Large intestine (tissue), 3 donors: ENCODE measurements at regions not wholly inside any gene's neighbourhood (a gene's known extent, or its start where the extent isn't known, plus 50 kb on each side); places are given as distances from the start of the nearest gene placed in this dataset.

ENCODE experiments used
- DNase-seq, 2 donors: peaks; one replicate each; pipeline versions ENCODE4 v3.0.0 to v3.0.0-alpha.2; 2013
- H3K27ac ChIP-seq: one replicate; pipeline ENCODE4 v1.5.1; 2013; ENCODE audit warnings: low read length
- H3K27me3 ChIP-seq: 2 replicates; pipeline ENCODE4 v1.6.1; 2013; ENCODE audit warnings: low read length; ENCODE audit not compliant: control insufficient read depth, insufficient read depth
- H3K36me3 ChIP-seq: 2 replicates; pipeline ENCODE4 v1.6.1; 2013; ENCODE audit warnings: low read length; ENCODE audit not compliant: control insufficient read depth, insufficient read depth
- H3K4me1 ChIP-seq: one replicate; pipeline ENCODE4 v1.6.1; 2013; ENCODE audit warnings: low read length; ENCODE audit not compliant: control insufficient read depth, insufficient read depth
- H3K4me3 ChIP-seq: one replicate; pipeline ENCODE4 v1.5.1; 2013; ENCODE audit warnings: low read length
- H3K9me3 ChIP-seq: one replicate; pipeline ENCODE4 v1.6.1; 2013; ENCODE audit warnings: mild to moderate bottlenecking, low read depth, low read length, moderate library complexity; ENCODE audit not compliant: control insufficient read depth
- WGBS: methylation state at CpG from one replicate; pipeline ENCODE4 v1.1.5; 2013; ENCODE audit warnings: low lambda C conversion rate; ENCODE audit not compliant: insufficient coverage; 5-methylcytosine and 5-hydroxymethylcytosine counted together

DNA sequence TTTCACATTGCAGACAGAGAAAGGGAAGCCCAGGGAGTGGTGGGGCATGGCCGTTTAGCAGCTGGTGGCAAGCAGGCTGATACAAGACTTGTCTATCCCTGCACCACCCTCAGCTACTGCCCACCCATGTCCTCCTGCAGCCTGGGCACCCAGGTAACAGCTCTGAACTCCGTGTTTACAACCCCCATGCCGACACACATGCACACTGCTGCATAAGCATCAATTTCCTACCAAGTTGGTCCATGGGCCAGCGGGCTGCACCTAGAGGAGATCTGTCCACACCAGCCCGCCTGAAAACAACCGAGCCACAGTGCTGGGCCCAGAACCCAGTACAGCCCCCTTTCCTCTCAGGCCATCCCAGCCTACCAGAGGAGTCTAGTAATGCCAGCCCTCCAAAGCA lies 75.9 kb upstream of the C14orf180 start:
- no CpG with 5 or more reads among the region's 6 CpGs for WGBS
- Histone ChIP-seq H3K4me1 (no peaks in the 10 kb centered on the region), H3K4me3 (no peak overlapping the region), H3K36me3 (no peaks in the 10 kb centered on the region), H3K27me3 (no peaks in the 10 kb centered on the region), H3K27ac (no peak overlapping the region), H3K9me3 (peaks cover 3% of the 10 kb centered on the region)
- no peak for DNase-seq

DNA sequence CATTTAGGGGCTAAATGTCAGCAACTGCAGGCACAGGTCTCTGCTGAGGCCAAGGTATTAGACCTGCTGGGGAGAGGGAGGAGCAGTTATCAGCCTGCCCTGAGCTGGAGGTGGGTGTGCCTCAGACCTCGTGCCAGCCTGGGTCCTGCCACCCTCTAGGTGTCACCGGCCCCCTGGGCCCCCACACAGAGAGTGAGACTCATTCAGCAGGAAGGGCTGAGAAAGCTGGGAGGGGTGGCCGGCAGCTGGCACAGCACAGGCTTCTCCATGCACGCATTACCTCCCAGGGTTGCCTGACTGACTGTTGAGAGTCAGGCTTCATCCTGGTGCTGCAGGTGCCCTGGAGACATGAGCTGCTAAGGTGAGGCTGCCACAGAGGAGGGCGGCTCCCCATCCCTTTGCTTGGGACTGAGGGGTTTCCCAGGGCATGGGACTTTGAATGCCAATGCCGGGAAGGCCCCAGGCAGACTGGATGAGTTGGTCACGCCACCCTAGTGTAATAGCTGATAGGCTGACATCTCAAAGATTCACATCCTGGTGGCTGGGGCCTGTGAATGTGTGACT lies 75.3 kb upstream of the C14orf180 start:
- DNase-seq = no peak
- WGBS = no CpG with 5 or more reads among the region's 7 CpGs

DNA sequence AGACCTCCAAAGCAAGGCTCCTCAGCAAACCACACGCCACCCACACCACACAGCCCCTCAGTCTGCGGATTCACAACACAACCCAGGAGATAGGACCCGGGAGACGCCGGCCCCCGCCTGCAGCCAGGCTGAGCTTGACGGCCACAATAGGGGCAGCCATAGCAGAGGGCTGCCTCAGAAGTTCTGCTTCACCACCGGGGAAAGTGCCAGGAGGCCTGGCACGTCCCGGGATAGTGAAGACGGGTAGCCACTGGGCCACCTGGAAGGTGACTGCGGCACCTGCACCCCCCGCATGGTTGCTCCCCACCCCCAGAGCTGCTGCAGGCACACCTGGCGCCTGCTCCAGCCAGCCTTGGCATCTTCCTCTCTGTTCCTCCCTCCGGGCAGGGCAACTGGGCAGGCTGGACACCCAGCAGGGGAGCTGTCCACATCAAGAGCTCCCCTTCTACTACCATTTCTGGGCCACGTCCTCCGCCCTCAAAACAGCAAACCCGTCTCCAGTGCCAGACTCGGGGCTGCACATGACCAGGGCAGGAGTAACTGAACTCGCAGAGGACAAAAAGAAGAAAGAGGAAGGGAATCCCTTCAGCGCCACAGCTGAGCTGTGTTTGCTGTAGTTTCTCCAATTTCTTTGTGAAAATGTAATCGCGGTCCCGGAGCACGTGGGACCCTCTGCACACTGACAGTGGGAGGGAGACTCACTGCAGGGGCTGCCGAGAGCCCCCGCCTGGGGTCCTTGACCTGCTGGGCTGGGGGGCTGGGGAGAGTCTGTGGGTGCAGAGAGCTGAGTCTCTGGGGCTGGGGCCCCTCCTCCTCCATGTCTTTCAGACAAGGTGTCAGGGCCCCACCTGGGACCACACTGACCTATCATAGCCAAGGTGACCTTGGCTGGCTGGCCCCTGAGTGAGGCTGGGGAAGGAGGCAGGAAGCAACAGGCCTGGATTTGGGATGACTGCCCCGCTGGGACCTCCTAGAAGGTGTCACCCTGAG lies 74.2 kb upstream of the C14orf180 start:
- no CpG with 5 or more reads among the region's 28 CpGs for WGBS
- no peak overlapping the region for H3K27ac ChIP-seq
- H3K9me3 ChIP-seq = peaks cover 3% of the 10 kb centered on the region
- H3K36me3 ChIP-seq = no peaks in the 10 kb centered on the region
- DNase-seq = no peak
- no peaks in the 10 kb centered on the region for H3K27me3 ChIP-seq
- H3K4me3 ChIP-seq = no peak overlapping the region
- H3K4me1 ChIP-seq = no peaks in the 10 kb centered on the region

More for the DNA sequence above, 75.3 kb upstream of the C14orf180 start:
- H3K9me3 ChIP-seq = peaks cover 3% of the 10 kb centered on the region
- H3K4me1 ChIP-seq = no peaks in the 10 kb centered on the region
- no peaks in the 10 kb centered on the region for H3K36me3 ChIP-seq
- no peak overlapping the region for H3K4me3 ChIP-seq
- H3K27me3 ChIP-seq = no peaks in the 10 kb centered on the region
- no peak overlapping the region for H3K27ac ChIP-seq

DNA sequence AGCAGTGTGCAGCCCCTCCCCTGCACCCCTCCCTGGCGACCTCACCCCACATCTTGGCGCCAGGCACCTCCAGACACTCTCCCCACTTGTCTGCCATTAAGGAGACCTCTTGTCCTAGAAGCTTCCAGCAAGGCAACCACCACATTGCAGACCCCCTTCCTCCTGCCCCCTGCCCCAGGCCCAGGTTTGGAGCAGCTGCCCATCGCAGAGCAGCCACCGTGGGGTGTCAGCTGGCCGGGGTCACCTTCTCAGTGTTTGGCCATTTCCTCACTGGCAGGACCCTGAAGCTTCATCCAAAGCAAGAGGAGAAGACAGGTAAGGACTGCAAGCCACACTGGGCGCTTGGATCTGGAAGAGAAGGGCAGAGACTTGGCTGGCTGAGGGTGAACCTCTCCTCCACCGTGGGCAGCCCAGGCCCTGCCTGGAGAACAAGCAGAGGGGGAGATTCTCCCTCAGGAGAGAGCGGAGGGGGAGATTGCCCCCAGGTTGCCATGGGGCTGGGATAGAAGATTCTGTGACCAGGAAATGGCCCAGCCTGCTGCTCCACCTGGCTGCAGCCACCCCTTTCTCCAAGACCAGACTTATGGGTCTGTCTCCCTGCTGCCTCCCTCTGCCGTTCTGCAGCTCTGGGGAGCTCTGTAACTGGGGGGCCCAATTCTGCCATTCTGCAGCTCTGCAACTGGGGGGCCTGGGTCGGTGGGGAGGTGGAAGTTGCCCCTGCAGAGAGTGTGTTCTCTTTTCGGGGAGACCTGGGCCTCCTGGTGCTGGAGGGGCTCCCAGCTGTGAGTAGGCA lies 72.9 kb upstream of the C14orf180 start:
- DNase-seq = no peak
- Histone ChIP-seq H3K4me1 (no peaks in the 10 kb centered on the region), H3K27me3 (no peaks in the 10 kb centered on the region), H3K9me3 (peaks cover 3% of the 10 kb centered on the region), H3K27ac (no peak overlapping the region), H3K36me3 (no peaks in the 10 kb centered on the region), H3K4me3 (no peak overlapping the region)
- no CpG with 5 or more reads among the region's 11 CpGs for WGBS

DNA sequence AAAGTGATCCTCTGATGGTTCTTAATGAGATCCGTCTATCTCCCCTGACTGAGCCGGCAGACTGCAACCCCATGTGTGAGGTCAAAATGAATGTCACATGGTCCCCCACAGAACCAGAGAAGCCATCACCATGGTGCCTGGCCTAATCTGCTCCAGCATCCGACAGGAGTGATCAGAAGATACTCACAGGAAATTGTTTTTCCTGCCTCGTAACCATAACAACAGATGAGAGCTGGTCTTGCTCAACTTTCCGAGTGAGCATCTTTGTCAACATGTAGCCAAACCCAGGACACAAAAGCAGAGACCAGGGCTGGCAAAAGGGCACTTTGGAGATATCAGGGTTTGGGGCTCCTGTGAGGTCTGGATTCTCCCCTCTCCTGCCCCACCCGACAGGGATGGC lies 72.1 kb upstream of the C14orf180 start:
- no peaks in the 10 kb centered on the region for H3K27me3 ChIP-seq
- no peaks in the 10 kb centered on the region for H3K36me3 ChIP-seq
- H3K27ac ChIP-seq = no peak overlapping the region
- no CpG with 5 or more reads among the region's 6 CpGs for WGBS
- no peak overlapping the region for H3K4me3 ChIP-seq
- no peaks in the 10 kb centered on the region for H3K4me1 ChIP-seq
- peaks cover 3% of the 10 kb centered on the region for H3K9me3 ChIP-seq
- DNase-seq = no peak

- H3K27me3 ChIP-seq = no peaks in the 10 kb centered on the region
- no peak overlapping the region for H3K4me3 ChIP-seq
- no CpG with 5 or more reads among the region's 12 CpGs for WGBS
- no peaks in the 10 kb centered on the region for H3K9me3 ChIP-seq
- no peak overlapping the region for H3K27ac ChIP-seq
- no peak for DNase-seq
- no peaks in the 10 kb centered on the region for H3K4me1 ChIP-seq
- H3K36me3 ChIP-seq = no peaks in the 10 kb centered on the region
Observed at GRCh38 chr14:104509673-104510072, 69.9 kb upstream of the C14orf180 start.

DNA sequence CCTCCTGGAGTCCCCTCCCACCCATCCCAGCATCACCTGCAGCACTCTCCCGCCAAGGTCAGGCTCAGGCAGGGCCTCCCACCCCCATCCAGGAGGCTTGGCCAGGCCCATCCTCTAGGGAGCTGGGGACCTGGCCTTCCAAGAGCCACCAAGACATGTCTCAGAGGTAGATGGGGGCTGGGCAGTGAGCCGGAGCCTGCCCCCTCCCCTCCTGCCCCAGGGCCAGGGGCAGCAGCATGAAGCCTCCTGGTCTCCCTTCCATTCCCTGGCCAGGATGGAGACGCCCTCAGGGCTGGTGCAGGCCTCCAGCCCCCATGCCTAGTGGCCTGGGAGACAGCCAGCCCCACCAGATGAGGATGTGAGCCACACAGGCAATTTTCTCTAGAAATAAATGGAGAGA lies 69.3 kb upstream of the C14orf180 start:
- H3K27me3 ChIP-seq = no peaks in the 10 kb centered on the region
- H3K27ac ChIP-seq = no peak overlapping the region
- H3K4me3 ChIP-seq = no peak overlapping the region
- no peak for DNase-seq
- no peaks in the 10 kb centered on the region for H3K9me3 ChIP-seq
- WGBS = no CpG with 5 or more reads among the region's 3 CpGs
- no peaks in the 10 kb centered on the region for H3K36me3 ChIP-seq
- H3K4me1 ChIP-seq = no peaks in the 10 kb centered on the region

DNA sequence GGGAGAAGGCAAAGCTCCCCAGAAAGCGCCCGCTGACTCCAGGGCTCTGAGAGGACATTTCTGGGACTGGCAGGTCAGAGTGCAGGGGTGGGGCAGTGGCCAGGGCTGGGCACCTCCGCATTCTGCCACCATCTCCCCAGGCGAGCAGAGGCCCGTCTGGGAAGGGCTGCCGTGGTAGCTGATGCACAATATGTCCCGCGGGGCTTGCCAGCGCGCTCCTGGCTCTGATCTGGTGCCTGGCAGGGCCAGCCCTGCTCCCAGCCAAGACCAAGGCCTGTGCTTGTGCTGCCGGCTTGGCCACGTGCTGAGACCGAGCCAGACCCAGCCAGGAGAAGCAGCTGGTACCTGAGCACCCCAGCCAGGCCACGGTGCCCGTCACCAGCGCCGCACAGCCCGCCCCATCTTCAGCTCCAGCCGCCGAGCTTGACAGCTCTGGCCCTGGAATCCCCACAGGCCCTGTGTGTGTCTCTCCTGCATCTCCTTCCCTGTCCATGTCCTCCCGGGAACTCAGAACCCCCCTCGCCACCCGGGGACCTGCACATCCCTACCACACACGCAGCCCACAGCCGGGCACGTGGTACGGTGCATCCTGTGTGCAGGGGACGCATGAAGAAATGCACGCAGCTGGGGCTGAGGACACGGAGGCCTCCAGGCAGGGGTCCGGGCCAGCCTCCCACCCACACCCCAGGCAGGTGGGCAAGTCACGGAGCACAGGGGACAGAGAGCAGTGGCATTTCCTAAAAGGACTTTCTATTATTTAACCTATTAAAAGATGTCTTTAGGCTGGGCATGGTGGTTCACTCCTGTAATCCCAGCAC lies 68.6 kb upstream of the C14orf180 start:
- WGBS = no CpG with 5 or more reads among the region's 32 CpGs
- no peaks in the 10 kb centered on the region for H3K36me3 ChIP-seq
- H3K27me3 ChIP-seq = no peaks in the 10 kb centered on the region
- H3K27ac ChIP-seq = no peak overlapping the region
- H3K4me1 ChIP-seq = no peaks in the 10 kb centered on the region
- H3K9me3 ChIP-seq = no peaks in the 10 kb centered on the region
- peak in 1 of 2 donors; percentile 4 for DNase-seq
- H3K4me3 ChIP-seq = no peak overlapping the region

GRCh38 chr14:104512061-104512460 lies 67.5 kb upstream of the C14orf180 start:
- H3K4me1 ChIP-seq = no peaks in the 10 kb centered on the region
- H3K9me3 ChIP-seq = no peaks in the 10 kb centered on the region
- no peaks in the 10 kb centered on the region for H3K36me3 ChIP-seq
- no peaks in the 10 kb centered on the region for H3K27me3 ChIP-seq
- H3K27ac ChIP-seq = no peak overlapping the region
- no peak overlapping the region for H3K4me3 ChIP-seq
- no CpG with 5 or more reads among the region's 10 CpGs for WGBS
- DNase-seq = no peak
